NCI-H226 (cell line): ENCODE measurements at regions not wholly inside any gene's neighbourhood (a gene's known extent, or its start where the extent isn't known, plus 50 kb on each side); places are given as distances from the start of the nearest gene placed in this dataset.
"Not testable (repeated sequence)": the region's sequence is repeated elsewhere in the genome, so short reads cannot be mapped to it uniquely, and the experiment has no call there.

ENCODE experiments used
- DNase-seq: peaks from one replicate; pipeline ENCODE4 v3.0.0-alpha.2; 2015

DNA sequence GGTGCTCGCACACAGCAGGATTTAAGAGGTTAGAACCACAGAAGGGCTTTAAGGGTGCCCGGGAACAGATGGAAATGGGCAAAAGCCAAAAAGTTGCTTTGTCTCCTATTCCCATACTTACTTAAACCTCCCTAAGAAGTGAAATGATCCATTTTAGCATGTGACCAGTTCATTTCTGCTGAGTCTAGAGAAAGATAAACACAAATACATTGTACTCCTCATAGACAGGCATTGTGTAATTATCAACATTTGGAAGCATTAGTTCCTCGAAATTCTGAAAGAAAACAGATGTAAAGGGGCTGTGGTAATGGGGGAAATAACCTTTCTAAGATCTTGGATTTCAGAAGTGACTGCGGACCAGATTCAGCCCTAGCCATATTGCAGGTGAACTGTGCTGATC lies 178.3 kb downstream of the CYB561 start:
- DNase-seq, result no peak

DNA sequence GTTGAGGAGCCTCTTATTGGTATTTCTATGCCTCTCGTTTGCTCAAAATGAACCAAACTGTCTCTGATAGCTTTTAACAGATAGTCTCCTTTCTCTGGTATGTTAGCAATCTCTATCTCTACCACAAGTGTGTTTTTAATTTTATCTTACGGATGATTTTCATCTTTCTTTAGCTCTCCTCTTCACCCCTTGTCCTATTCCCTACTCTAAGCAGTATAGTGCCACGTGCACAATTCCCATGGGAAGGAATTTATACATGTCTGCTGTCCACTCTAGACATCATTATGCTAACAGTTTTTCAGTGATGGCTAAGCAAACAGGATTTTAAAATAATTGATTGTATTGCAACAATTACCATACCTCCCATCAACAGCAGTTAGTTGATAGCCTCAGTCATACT lies 177.3 kb downstream of the CYB561 start:
- no peak for DNase-seq

DNA sequence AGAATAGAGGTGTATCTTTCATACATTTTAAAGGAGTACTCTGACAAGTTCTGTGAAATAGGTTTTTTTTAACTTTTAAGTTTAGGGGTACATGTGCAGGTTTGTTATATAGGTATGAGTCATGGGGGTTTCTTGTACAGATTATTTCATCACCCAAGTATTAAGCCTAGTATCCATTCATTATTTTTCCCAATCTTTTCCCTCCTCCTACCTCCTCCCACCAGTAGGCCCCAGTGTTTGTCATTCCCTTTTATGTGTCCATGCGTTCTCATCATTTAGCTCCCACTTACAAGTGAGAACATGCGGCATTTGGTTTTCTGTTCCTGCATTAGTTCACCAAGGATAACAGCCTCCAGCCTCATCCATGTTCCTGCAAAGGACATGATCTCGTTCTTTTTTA lies 175.5 kb downstream of the CYB561 start:
- DNase-seq, result peak; percentile 23

DNA sequence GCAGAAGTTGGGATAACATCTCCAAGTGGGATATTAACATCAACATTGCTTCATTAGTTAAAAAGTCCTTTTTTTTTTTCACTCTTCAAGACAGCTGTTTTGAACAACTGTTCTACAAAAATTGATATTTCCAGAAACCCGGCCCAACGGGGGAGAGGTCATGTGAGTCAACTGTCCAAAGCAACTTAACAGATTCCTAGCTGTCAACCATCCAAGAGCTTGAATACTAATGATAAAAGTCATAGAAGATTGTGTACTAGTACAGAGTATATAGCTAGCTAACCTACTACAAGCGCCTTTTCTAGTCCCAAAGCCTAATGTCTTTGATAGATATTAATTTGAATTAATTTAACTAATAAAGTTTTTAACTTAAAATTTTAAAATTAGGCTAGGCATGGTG lies 172.0 kb downstream of the CYB561 start:
- peak; percentile 69 for DNase-seq

DNA sequence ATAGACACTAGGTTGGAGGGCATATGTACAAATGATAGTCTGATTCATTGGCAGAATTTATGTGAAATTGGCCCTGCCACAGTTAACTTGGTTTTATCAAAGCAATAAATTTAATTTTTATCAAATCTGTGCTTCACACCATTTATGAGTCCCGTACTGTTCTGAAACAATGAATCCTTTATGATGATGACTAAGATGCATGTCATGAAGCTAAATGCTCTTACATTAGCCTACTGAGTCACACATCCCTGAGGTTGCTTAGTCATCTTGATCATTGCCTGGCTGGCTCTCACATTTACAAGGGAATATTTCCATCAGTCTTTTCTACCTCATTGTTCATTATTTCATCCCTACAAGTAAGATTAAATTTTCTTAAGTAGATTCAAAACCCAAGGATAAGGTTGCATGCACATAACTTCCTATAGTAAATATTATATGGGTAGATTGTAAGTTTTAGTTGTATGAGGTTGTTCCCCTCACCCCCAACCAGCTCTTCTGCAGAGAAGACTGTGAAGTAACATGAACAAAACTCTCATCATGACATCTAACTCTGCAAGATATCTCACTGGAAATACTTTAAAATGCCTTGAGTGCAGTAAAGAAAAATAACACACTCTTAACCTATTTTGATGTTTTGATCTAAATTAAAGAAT lies 170.7 kb downstream of the CYB561 start:
- DNase-seq, result peak; percentile 94

DNA sequence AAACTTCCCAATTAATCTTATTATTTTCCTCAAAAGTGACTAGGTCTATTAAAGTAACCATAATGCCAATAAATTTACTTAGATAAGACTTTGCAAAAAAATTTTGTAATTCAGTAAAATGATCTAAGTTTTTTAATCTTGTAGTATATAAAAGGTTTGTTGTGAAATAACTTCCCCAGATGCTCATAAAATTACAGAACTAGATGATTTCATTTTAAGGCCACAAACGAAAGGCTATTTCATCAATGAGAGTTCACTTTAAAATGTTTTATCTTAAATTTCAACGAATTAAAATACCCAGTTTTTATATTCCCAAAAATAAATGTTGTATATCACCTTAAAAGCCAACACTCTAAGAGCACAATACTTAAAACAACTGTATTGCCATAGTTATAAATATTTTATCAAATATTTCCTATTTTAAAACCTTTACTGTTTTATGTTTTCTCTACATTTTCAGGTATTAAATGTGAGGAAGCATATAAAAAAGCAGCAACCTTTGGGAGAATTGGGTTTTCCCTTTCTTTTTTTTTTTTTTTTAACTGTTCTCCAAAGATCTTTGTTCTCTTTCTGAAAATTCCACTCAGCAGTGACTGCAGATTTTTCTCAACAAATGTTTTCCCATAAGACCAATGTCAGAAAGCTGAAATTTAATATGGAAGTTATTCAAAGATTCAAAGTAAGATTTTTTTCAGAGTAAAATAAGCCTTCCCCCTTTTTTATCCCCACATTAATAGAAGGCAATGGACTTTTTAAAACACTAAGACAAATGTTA lies 169.9 kb downstream of the CYB561 start:
- DNase-seq, result no peak

DNA sequence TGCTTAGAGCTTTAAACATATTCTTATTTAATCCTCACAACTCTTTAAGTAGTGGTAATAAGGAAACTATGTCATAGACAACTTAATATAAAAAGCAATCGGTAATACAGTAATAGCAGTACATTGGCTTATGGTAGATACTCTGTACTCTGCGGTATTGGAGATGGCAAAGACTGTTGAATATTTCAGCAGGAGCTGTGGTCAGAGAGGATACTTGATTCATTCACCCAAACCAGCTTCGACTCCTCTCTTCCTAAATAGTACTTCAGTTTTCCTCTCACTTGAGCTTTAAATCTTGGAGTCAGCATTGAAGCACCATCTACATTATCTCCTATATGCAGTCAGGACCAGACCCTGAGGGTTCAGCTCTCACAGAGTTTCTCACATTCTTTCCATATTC lies 169.3 kb downstream of the CYB561 start:
- no peak for DNase-seq

DNA sequence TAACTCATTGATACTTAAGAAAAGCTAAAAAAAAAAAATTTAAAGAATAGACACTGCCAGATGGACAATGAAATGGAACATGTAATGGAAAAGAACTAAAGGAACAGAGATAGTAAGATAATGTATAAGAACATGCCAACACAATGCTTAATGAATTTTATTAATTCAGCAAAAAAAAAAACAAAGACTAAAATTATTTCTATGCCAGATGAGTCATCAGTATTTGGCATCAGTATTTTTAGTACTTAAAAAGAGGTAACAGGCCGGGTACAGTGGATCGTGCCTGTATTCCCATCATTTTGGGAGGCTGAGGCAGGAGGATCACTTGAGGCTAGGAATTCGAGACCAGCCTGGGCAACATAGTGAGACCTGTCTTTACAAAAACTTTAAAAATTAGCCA lies 168.5 kb downstream of the CYB561 start:
- DNase-seq, result no peak

DNA sequence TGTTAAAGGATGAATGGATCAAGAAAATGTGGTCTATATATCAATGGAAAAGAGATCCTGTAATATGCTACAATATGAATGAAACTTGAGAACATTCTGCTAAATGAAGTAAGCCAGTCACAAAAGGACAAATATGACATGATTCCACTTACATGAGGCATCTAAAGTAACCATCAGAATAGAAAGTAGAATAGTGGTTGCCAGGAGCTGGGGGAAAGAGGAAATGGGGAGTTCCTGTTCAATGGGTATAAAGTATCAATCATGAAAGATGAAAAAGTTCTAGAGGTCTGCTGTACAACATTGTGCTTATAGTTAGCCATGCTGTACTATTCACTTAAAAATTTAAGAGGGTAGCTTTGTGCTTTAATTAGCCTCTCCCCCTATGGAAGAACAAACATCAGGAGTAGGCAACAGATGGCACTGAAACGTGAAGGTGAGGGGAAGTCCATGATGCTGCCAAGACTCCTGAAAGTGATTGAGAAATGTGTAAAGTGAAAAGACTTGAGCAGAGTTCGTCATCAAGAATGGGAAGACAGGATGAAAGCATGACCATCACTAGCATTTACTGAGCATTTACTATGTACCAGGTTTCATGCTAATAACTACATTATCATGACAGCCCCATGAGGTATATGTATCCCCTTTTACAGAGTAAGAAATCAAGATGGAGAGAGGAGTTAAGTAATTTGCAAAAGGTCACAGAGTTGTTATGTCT lies 167.2 kb downstream of the CYB561 start:
- no peak for DNase-seq

DNA sequence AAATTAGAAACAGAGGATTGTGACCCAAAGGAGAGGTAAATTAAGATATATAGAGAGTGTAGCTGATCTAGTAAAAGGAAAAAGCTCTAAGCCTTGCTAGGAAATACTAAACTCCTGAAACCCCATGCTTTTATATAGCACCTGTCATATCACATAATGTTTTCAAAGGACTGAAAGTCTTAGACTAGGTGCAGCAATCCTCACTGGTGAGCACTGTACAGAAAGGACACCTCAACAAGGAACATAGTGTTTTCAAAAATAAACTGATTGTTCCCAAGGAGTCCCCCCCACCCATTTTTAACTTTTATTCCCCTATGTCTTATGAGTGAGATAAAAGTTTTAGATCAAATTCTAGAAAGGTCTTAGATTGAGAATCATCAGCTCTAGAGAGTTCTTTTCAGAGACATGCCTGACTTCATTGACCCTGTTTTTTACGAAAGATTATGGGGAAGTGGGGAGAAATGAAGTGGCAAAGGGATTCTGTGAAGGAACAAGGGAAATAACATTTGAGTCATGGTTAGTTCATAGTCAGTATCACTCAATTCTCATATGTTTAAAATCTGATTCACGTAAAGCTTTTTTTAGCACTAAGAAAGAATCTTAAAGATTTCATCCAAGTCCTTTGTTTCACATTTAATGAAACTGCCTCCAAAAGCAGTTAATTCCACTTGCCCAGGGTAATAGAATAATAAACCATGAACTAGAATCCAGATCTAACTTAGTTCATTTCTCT lies 166.4 kb downstream of the CYB561 start:
- no peak for DNase-seq

DNA sequence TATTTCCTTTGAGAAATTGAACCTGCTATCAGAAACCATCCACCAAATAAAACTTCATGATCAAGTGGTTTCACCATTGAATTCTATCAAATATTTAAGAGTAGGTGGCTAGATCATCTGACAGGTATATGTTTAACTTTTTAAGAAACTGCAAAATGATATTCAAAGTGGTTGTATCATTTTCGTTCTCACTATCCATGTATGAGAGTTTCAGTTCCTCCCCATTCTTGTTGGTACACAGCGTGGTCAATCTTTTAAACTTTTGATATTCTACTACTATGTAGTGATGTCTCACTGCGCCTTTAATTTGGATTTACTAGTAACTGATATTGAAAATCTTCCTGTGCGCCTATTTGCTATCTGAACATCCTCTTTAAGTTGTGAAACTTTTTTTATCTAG lies 163.7 kb downstream of the CYB561 start:
- no peak for DNase-seq

DNA sequence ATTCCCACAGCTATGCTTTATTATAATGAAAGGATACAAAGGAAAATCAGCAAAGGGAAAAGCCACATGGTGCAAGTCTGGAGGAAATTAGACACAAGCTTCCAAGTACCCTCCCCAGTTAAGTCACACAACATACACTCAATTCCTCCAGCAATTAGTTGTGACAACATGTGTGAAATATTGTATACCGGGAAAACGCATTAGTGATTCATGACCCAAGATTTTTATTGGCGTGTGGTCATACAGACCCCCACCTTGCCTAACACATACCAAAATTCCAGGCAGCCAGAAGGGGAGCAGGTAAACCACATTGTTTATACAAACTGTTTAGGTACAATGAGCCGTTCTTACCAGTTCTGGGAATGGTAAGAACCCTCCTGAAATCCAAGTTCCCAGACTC lies 160.6 kb downstream of the CYB561 start:
- DNase-seq, result no peak

DNA sequence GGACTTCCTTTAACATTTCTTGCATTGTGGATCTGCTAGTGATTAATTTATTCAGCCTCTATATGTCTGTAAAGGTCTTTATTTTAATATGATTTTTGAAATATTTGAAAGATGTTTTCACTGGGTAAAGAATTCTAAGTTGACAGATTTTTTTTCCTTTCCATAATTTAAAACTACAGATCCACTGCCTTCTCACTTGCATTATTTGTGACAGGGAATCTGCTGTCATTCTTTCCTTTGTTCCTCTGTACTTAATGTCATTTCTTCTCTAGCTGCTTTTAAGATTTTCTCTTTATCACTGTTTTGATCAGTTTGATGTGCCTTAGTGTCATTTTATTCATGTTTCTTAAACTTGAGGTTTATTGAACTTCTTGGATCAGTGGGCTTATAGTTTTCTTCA lies 159.9 kb downstream of the CYB561 start:
- DNase-seq, result no peak

DNA sequence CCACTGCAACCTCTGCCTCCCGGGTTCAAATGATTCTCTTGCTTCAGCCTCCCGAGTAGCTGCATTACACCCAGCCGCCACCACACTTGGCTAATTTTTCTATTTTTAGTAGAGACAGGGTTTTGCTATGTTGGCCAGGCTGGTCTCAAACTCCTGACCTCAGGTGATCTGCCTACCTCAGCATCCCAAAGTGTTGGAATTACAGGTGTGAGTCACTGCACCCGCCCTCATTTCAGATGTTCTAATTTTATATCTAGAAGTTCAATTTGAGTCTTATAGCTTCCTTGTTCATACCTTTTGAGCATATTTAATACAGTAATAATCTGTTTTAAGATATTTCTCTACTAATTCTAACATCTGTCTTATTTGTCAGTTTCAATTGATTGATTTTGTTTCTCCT lies 159.1 kb downstream of the CYB561 start:
- DNase-seq, result not testable (repeated sequence)

DNA sequence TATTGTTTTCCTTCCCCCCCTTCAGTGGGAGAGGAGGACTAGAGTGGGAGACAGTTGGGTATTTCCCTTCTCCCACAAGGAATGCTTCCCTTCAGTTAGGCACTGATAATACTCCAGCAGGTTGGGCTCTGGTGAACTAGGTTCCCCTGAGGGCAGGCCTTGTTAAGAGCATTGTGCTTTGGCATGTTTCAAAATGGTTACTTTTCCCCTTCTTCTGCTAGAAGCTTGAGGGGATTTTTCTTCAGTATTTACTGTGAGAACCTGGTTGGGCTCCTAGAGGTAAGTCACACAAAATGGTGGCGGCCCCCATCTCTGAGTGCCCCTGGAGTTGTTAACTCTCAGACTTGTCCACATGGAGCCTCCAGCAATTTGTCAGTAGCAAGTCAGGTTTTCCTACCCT lies 156.2 kb downstream of the CYB561 start:
- no peak for DNase-seq

DNA sequence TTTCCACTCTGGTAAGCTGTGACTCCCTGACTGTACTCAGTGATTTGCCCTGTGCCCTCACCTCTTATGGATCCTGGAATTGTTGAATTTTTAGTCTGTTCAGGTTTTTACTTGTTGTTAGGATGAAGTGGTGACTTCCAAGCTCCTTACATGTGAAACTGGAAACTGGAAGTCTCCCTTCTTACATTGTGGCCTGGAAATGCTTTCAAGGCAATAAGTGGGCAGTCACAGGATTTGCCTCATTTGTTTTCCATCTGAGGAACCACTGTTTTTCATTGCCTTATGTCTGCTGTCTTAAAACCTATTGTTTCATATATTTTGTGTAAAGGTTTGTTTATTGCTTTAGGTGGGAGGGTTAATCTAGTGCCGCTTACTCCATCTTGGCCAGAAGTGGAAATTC lies 155.8 kb downstream of the CYB561 start:
- no peak for DNase-seq

DNA sequence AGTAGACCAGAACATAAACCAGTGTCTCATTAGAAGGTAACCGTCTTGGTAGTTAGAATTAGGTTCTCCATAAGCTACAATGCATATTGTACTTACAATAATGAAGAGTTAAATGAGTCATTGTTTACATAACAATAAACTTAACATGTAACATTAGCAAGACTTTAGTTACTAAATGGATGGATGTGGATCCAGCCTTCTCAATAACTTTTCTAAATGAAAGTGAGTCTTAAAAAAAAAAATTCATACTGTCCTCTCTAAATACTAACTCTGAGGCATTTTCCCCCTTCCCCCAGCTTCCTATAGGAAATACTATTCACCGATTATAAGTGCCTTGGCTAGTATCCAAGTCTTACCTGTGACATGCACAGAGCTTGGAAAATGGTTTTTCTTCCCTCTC lies 155.3 kb downstream of the CYB561 start:
- DNase-seq, result no peak

DNA sequence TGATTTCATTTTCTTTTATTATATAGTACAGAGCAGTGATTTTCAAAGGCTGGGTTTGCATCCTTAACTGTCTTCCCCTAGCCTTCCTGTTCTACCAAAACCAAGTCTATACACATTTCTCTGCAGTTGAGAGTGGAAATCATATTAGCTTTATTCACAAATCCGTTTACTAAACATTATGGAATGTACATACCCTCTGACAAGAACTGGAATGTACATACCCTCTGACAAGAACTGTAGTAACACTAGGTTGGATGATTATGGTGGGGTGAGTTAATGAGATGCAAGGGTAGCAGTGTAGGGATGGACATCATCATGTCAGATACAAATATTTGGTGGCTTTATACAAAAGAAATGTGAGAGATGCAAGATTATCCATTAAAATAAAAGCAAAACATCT lies 154.8 kb downstream of the CYB561 start:
- no peak for DNase-seq

DNA sequence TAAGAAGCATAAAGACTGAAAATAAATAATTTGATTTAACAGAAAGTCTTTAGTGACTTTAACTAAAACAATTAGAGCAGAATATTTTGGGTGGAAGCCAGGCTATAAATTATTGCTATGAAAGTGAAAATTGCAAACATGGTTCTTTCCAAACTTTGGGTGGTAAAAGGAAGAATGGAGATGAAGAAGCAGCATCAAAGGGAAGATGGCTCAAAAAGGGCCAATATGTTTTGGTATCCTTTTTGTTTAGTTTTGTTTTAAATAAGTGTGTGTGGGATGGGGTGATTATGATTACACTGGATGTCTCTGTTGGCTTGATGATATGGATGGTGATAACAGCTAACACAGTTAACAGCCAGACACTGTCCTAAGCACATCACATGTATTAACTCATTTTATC lies 153.7 kb downstream of the CYB561 start:
- no peak for DNase-seq

DNA sequence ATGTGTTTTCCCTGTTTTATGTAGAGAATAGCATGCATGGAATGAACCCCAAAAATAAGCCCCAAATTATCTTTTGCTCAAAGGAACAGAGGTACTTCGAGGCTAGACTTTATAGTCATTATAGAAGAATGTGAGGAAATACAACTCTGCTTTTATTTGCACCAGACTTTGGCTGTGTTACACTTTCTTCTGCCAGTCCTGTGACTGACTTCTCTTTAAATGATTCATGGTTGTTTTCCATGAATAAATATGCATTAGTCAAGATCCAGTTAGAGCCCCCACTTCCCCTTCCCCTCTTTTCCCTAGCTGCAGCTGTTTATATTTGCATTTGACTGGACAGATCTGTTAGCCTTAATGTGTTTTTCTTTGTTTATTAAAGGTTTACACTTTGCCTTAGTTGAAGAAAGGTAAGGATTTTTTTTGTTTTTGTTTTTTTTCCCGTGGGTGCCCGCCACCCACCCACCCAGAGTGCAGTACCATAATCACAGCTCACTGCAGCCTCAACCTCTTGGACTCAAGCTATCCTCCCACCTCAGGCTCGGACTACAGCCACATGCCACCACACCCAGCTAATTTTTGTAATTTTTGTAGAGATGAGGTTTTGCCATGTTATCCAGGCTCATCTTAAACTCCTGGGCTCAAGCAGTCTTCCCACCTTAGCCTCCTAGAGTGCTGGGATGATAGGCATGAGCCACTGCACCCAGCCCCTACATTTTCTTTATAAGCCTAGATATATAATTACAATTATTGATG lies 152.6 kb downstream of the CYB561 start:
- peak; percentile 65 for DNase-seq

DNA sequence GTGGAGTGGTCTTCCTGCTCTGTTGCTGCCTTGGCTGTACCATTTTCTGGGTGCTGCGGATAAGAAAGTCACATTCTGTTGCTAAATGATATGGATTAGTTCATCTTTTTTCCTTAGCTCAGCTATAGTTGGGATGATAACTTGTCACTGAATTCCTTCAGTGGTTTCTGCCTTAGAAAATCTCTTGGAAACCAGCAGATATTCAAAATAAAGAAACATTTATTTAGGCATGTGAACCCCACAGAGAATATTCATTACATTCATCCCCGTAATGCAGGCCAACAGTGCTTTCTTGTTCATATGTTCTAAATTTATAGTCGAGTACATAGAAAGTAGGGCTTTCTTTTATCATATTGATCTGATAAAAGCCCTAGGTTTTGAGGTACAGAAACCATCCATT lies 151.3 kb downstream of the CYB561 start:
- no peak for DNase-seq

DNA sequence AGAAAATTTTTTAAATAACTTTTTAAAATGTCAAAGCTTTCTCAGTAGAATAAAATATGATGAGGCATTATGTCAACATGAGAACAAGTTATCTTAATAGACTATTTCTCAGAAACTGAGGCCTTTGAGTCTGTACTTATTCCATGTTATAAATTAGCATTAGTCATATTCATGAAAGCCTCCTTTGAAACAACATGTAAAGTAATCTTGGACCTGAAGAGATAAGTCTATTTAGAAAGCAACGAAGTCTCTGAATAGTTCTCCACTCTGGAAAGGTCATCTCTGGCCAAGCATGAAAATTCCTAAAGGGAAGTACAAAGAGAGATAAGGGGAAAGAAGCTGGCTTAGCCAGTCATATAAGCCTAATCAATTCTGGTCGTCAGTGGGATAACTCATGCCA lies 150.8 kb downstream of the CYB561 start:
- peak; percentile 78 for DNase-seq
